OCI-LY1 (cell line): ENCODE measurements at regions not wholly inside any gene's neighbourhood (a gene's known extent, or its start where the extent isn't known, plus 50 kb on each side); places are given as distances from the start of the nearest gene placed in this dataset.

ENCODE experiments used
- H2AFZ ChIP-seq: fragments of 200-600 bp; sonication (generic), shearing (Covaris generic); 2 replicates; pipeline ENCODE4 v1.6.0; 2014; ENCODE audit warnings: antibody characterized with exemption, mild to moderate bottlenecking, low read length
- H3F3A ChIP-seq: fragments of 200-600 bp; sonication (generic), shearing (Covaris generic); 2 replicates; pipeline ENCODE4 v1.6.0; 2014; ENCODE audit warnings: mild to moderate bottlenecking, antibody characterized with exemption, low read length, moderate library complexity; ENCODE audit not compliant: insufficient read depth
- H3K27ac ChIP-seq: fragments of 200-600 bp; sonication (generic); 2 replicates; pipeline ENCODE4 v1.5.1; 2014; ENCODE audit warnings: low read length, mixed run types, mild to moderate bottlenecking, low read depth; ENCODE audit not compliant: poor library complexity, severe bottlenecking
- H3K27me3 ChIP-seq: fragments of 200-600 bp; sonication (generic); 2 replicates; pipeline ENCODE4 v1.6.0; 2014; ENCODE audit warnings: antibody characterized with exemption, mild to moderate bottlenecking, low read length, moderate library complexity; ENCODE audit not compliant: insufficient read depth
- H3K36me3 ChIP-seq: fragments of 200-600 bp; sonication (generic); 2 replicates; pipeline ENCODE4 v1.6.1; 2014; ENCODE audit warnings: mild to moderate bottlenecking, antibody characterized with exemption, low read length, moderate library complexity, mixed read lengths; ENCODE audit not compliant: insufficient read depth
- H3K4me1 ChIP-seq: fragments of 200-600 bp; sonication (generic); 2 replicates; pipeline ENCODE4 v1.5.1; 2014; ENCODE audit warnings: mild to moderate bottlenecking, low read length, moderate library complexity; ENCODE audit not compliant: insufficient read depth, severe bottlenecking
- H3K4me2 ChIP-seq: fragments of 200-600 bp; sonication (generic), shearing (Covaris generic); 2 replicates; pipeline ENCODE4 v1.6.1; 2014; ENCODE audit warnings: low read length
- H3K4me3 ChIP-seq: fragments of 200-600 bp; sonication (generic); 2 replicates; pipeline ENCODE4 v1.5.1; 2014; ENCODE audit warnings: low read length, low read depth, mild to moderate bottlenecking, mixed read lengths; ENCODE audit not compliant: poor library complexity, severe bottlenecking
- H3K79me2 ChIP-seq: fragments of 200-600 bp; shearing (Covaris generic); 2 replicates; pipeline ENCODE4 v1.6.1; 2016; ENCODE audit warnings: mixed run types, low read length, mixed read lengths; ENCODE audit not compliant: insufficient read depth
- H3K9ac ChIP-seq: fragments of 200-600 bp; sonication (generic), shearing (Covaris generic); 2 replicates; pipeline ENCODE4 v1.6.1; 2014; ENCODE audit warnings: mild to moderate bottlenecking, low read length, mixed read lengths
- H3K9me2 ChIP-seq: fragments of 200-600 bp; sonication (generic), shearing (Covaris generic); 2 replicates; pipeline ENCODE4 v1.6.1; 2014; ENCODE audit warnings: low read depth, mild to moderate bottlenecking, low read length, mixed read lengths
- H3K9me3 ChIP-seq: fragments of 200-600 bp; shearing (Covaris generic); 2 replicates; pipeline ENCODE4 v1.6.1; 2014; ENCODE audit warnings: low read length, mixed read lengths
- H4K20me1 ChIP-seq: fragments of 200-600 bp; sonication (generic), shearing (Covaris generic); 2 replicates; pipeline ENCODE4 v1.6.0; 2016; ENCODE audit warnings: mild to moderate bottlenecking, low read length; ENCODE audit not compliant: insufficient read depth
- EZH2 ChIP-seq: fragments of 200-600 bp; sonication (generic), shearing (Covaris generic); IDR thresholded peaks from 2 replicates; pipeline ENCODE4 v1.8.0; 2017; ENCODE audit warnings: borderline replicate concordance, mixed run types, mild to moderate bottlenecking, antibody characterized with exemption, low read length, moderate library complexity, mixed read lengths
- TF ChIP-seq, protein P1 (sequence below): fragments of 200-600 bp; sonication (generic), shearing (Covaris generic); IDR thresholded peaks from 2 replicates; pipeline ENCODE4 v1.5.1; 2017; ENCODE audit warnings: mild to moderate bottlenecking, antibody characterized with exemption, low read length, moderate library complexity, mixed read lengths

DNA sequence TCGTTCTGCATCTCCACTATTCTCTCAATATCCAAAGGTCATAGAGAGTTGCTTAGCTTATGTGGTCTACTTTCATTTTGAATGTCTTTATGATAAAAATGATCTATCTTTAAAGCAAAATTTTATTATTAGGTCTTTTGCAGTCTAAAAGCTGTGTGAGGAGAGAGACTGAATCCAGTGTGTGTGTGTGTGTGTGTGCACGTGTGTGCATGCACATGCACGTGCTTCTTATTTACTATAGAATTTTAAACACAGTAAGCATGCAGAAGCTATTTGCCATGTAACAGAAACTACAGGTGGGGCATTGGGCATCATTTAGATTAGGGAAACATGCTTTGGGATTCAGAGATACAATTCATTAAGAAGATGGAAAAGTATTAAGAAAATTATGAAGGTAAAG lies 136.0 kb upstream of the SPRY2 start:
- H3K27me3 ChIP-seq, result no peaks in the 10 kb centered on the region
- H3K4me2 ChIP-seq, result no peak overlapping the region
- no peak for TF ChIP-seq EZH2
- TF ChIP-seq, protein P1, sequence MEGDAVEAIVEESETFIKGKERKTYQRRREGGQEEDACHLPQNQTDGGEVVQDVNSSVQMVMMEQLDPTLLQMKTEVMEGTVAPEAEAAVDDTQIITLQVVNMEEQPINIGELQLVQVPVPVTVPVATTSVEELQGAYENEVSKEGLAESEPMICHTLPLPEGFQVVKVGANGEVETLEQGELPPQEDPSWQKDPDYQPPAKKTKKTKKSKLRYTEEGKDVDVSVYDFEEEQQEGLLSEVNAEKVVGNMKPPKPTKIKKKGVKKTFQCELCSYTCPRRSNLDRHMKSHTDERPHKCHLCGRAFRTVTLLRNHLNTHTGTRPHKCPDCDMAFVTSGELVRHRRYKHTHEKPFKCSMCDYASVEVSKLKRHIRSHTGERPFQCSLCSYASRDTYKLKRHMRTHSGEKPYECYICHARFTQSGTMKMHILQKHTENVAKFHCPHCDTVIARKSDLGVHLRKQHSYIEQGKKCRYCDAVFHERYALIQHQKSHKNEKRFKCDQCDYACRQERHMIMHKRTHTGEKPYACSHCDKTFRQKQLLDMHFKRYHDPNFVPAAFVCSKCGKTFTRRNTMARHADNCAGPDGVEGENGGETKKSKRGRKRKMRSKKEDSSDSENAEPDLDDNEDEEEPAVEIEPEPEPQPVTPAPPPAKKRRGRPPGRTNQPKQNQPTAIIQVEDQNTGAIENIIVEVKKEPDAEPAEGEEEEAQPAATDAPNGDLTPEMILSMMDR, result no peak
- no peaks in the 10 kb centered on the region for H3K9me3 ChIP-seq
- peaks cover 14% of the 10 kb centered on the region for H3K4me1 ChIP-seq
- H3K36me3 ChIP-seq, result no peaks in the 10 kb centered on the region
- H3F3A ChIP-seq, result no peaks in the 10 kb centered on the region
- no peaks in the 10 kb centered on the region for H3K9me2 ChIP-seq
- H3K9ac ChIP-seq, result no peak overlapping the region
- no peak overlapping the region for H3K4me3 ChIP-seq
- no peak overlapping the region for H3K27ac ChIP-seq
- H4K20me1 ChIP-seq, result no peaks in the 10 kb centered on the region
- no peaks in the 10 kb centered on the region for H3K79me2 ChIP-seq
- H2AFZ ChIP-seq, result no peak overlapping the region

DNA sequence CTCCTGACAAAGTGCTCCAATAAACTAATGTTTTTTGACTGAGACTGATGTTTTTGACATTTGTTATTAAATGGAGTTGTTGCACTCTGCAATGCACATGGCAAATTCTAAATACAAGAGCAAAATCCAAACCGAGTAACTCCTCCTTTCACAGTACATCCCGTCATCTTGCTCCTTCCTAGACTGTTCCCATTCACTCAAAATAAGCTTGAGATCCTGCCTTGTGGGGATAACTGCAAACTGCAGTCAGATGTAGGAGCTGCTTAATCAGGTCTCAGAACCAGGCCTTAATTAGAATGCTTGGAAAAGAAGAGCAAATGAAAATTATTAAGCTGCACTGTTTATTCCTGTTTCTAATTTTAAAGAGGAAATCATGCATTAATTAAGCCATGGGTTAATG lies 134.8 kb upstream of the SPRY2 start:
- H3K36me3 ChIP-seq, result no peaks in the 10 kb centered on the region
- no peak overlapping the region for H3K9ac ChIP-seq
- H3K4me3 ChIP-seq, result no peak overlapping the region
- H3K27ac ChIP-seq, result no peak overlapping the region
- no peaks in the 10 kb centered on the region for H3F3A ChIP-seq
- no peaks in the 10 kb centered on the region for H3K27me3 ChIP-seq
- H3K79me2 ChIP-seq, result no peaks in the 10 kb centered on the region
- peaks cover 14% of the 10 kb centered on the region for H3K4me1 ChIP-seq
- no peak overlapping the region for H2AFZ ChIP-seq
- no peak overlapping the region for H3K4me2 ChIP-seq
- H4K20me1 ChIP-seq, result no peaks in the 10 kb centered on the region
- H3K9me3 ChIP-seq, result no peaks in the 10 kb centered on the region
- no peak for TF ChIP-seq EZH2
- TF ChIP-seq, protein P1, result no peak
- H3K9me2 ChIP-seq, result no peaks in the 10 kb centered on the region

DNA sequence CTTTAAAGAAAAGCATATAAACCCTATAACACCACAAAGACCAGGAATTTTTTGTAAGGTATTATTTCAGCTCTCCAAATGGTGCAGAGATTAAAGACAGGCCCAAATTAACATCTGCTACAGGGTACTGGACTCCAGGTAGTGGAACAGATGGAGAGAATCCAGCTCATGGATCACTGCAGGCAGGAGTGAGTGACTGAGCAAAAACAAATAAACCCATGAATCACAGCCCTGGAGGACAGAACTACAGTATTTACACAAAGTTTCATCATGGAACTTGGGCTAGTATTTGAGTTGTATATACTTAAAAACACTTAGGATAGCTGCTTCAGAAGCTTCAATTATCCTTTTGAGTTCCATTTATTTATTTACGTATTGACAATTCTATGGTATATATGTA lies 132.8 kb upstream of the SPRY2 start:
- Histone ChIP-seq H3K27ac (no peak overlapping the region), H3K4me2 (no peak overlapping the region)

More for the DNA sequence above, 132.8 kb upstream of the SPRY2 start:
- no peaks in the 10 kb centered on the region for H3K79me2 ChIP-seq
- H3K9me3 ChIP-seq, result no peaks in the 10 kb centered on the region
- no peak overlapping the region for H3K4me3 ChIP-seq
- no peak for TF ChIP-seq EZH2
- TF ChIP-seq, protein P1, result no peak
- no peaks in the 10 kb centered on the region for H4K20me1 ChIP-seq
- no peak overlapping the region for H3K9ac ChIP-seq
- H2AFZ ChIP-seq, result no peak overlapping the region
- H3K4me1 ChIP-seq, result peaks cover 14% of the 10 kb centered on the region
- H3K27me3 ChIP-seq, result no peaks in the 10 kb centered on the region
- no peaks in the 10 kb centered on the region for H3F3A ChIP-seq
- H3K9me2 ChIP-seq, result no peaks in the 10 kb centered on the region
- no peaks in the 10 kb centered on the region for H3K36me3 ChIP-seq
